ENCODE measurements at regions not wholly inside any gene's neighbourhood (a gene's known extent, or its start where the extent isn't known, plus 50 kb on each side); places are given as distances from the start of the nearest gene placed in this dataset.

DNA sequence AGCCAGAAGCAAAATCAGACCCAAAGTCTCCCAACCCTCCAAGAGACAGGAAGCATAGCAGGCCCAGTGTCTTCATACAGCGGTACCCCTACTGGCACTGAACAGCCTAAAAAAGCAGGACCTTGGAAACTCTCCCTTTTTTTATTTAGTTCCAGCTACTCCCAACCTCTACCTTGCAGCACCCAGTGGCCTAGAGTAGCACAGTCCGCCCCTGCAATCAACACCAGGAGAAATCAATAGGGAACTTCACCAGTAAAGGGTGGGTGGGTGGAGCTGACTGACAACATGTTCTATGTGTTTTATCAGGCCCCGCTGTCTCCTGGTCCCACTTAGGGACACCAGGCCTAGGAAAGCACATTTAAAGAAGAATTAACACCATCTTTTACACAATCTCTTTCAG is 378.5 kb upstream of the CT83 start:
- no peak for TF ChIP-seq EZH2 (IDR thresholded peaks at IDR 0.05; ENCODE audit: low read length, unreplicated experiment)
- TF ChIP-seq, protein P1, sequence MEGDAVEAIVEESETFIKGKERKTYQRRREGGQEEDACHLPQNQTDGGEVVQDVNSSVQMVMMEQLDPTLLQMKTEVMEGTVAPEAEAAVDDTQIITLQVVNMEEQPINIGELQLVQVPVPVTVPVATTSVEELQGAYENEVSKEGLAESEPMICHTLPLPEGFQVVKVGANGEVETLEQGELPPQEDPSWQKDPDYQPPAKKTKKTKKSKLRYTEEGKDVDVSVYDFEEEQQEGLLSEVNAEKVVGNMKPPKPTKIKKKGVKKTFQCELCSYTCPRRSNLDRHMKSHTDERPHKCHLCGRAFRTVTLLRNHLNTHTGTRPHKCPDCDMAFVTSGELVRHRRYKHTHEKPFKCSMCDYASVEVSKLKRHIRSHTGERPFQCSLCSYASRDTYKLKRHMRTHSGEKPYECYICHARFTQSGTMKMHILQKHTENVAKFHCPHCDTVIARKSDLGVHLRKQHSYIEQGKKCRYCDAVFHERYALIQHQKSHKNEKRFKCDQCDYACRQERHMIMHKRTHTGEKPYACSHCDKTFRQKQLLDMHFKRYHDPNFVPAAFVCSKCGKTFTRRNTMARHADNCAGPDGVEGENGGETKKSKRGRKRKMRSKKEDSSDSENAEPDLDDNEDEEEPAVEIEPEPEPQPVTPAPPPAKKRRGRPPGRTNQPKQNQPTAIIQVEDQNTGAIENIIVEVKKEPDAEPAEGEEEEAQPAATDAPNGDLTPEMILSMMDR (conservative IDR thresholded peaks at IDR 0.05; ENCODE audit: low read depth, low read length), result no peak
